ENCODE measurements at regions not wholly inside any gene's neighbourhood (a gene's known extent, or its start where the extent isn't known, plus 50 kb on each side); places are given as distances from the start of the nearest gene placed in this dataset.

GRCh38 chr12:58298803-58299202 lies 357.4 kb downstream of the ATP23 start:
- H3K27me3 ChIP-seq (ENCODE audit: control insufficient read depth, insufficient read depth, low read length), result no peaks in the 10 kb centered on the region
- TF ChIP-seq TCF7L2 (IDR thresholded peaks at IDR 0.05; ENCODE audit: low read depth, low read length) (no peak), SIN3A (IDR thresholded peaks at IDR 0.05; ENCODE audit: borderline replicate concordance, insufficient read depth, low read depth, low read length) (no peak), REST (IDR thresholded peaks at IDR 0.05; ENCODE audit: insufficient read depth in 1 of 2, low read depth in 2 of 2, low read length in 1 of 2) (no peak), POLR2AphosphoS5 (IDR thresholded peaks at IDR 0.05; ENCODE audit: low read depth, low read length) (no peak), CTCF (IDR thresholded peaks at IDR 0.05) (no peak)
- no peaks in the 10 kb centered on the region for H3K4me1 ChIP-seq (ENCODE audit: control insufficient read depth, insufficient read depth, low read length)
- no peaks in the 10 kb centered on the region for H3K36me3 ChIP-seq (ENCODE audit: control insufficient read depth, insufficient read depth, low read length)
- no peak overlapping the region for H3K4me3 ChIP-seq (ENCODE audit: low read depth in 2 of 2, low read length in 2 of 2)
- intact Hi-C loops (cut with micrococcal nuclease; ENCODE audit: unreplicated experiment), result no loop called here
- H3K9me3 ChIP-seq (ENCODE audit: control insufficient read depth, insufficient read depth, low read depth, low read length), result no peaks in the 10 kb centered on the region
- BruUV-seq (replicated peaks), result no TSS peak
- ChIA-PET POLR2A (interaction anchor here (0.6 kb wide), 1 partner anchor 70 kb away, joined by 9 read pairs; no protein-coding TSS in a partner anchor), CTCF (no interaction called here)
- DNase-seq (ENCODE audit: low read depth, low spot score) (no peak), ATAC-seq (no peak)
- in situ Hi-C loops (cut with HindIII; ENCODE audit: low pct_unique_long_range_greater_than_20kb, low sequenced_read_pairs), result no loop called here
- H3K27ac ChIP-seq (ENCODE audit: low read length), result no peak overlapping the region

GRCh38 chr12:58299371-58299770 lies 358.0 kb downstream of the ATP23 start:
- in situ Hi-C loops (cut with HindIII; ENCODE audit: low pct_unique_long_range_greater_than_20kb, low sequenced_read_pairs) (no loop called here), intact Hi-C loops (cut with micrococcal nuclease; ENCODE audit: unreplicated experiment) (no loop called here)
- Histone ChIP-seq H3K9me3 (ENCODE audit: control insufficient read depth, insufficient read depth, low read depth, low read length) (no peaks in the 10 kb centered on the region), H3K27ac (ENCODE audit: low read length) (no peak overlapping the region), H3K4me3 (ENCODE audit: low read depth in 2 of 2, low read length in 2 of 2) (no peak overlapping the region), H3K36me3 (ENCODE audit: control insufficient read depth, insufficient read depth, low read length) (no peaks in the 10 kb centered on the region), H3K27me3 (ENCODE audit: control insufficient read depth, insufficient read depth, low read length) (no peaks in the 10 kb centered on the region), H3K4me1 (ENCODE audit: control insufficient read depth, insufficient read depth, low read length) (no peaks in the 10 kb centered on the region)
- ATAC-seq, result no peak
- POLR2A ChIA-PET, result no interaction called here
- CTCF ChIA-PET, result no interaction called here
- TF ChIP-seq POLR2AphosphoS5 (IDR thresholded peaks at IDR 0.05; ENCODE audit: low read depth, low read length) (no peak), REST (IDR thresholded peaks at IDR 0.05; ENCODE audit: insufficient read depth in 1 of 2, low read depth in 2 of 2, low read length in 1 of 2) (no peak), TCF7L2 (IDR thresholded peaks at IDR 0.05; ENCODE audit: low read depth, low read length) (no peak), CTCF (IDR thresholded peaks at IDR 0.05) (no peak), SIN3A (IDR thresholded peaks at IDR 0.05; ENCODE audit: borderline replicate concordance, insufficient read depth, low read depth, low read length) (no peak)
- no peak for DNase-seq (ENCODE audit: low read depth, low spot score)
- BruUV-seq (replicated peaks), result no TSS peak

Data from Panc1 (cell line).